Mammary epithelial cell (primary cell): ENCODE measurements at regions not wholly inside any gene's neighbourhood (a gene's known extent, or its start where the extent isn't known, plus 50 kb on each side); places are given as distances from the start of the nearest gene placed in this dataset.

Experiments used
- CTCF ChIP-seq, 2 donors: IDR thresholded peaks in 1 of 2; conservative IDR thresholded peaks in 1 of 2; 2 replicates each; pipeline ENCODE4 v1.5.1; 2011 to 2012; ENCODE audit warnings: inconsistent platforms in 2 of 2, low read length in 2 of 2, mild to moderate bottlenecking in 2 of 2, control low read depth in 1 of 2, low read depth in 1 of 2; ENCODE audit not compliant: insufficient read depth in 1 of 2; ENCODE audit errors: extremely low read depth in 1 of 2
- EZH2 ChIP-seq: IDR thresholded peaks from 2 replicates; pipeline ENCODE4 v1.6.1; 2012; ENCODE audit warnings: low read length, inconsistent platforms, borderline replicate concordance

- TF ChIP-seq CTCF (conservative IDR thresholded peaks at IDR 0.05 in 1 of 2, IDR thresholded peaks at IDR 0.05 in 1 of 2; ENCODE audit: extremely low read depth in 1 of 2, insufficient read depth in 1 of 2, low read depth in 1 of 2, low read length in 2 of 2) (no peak), EZH2 (no peak)
Measured at GRCh38 chr2:138296365-138296764, 205.2 kb upstream of the SPOPL start.
